Right forelimb (tissue), 1 donor: ENCODE measurements at regions not wholly inside any gene's neighbourhood (a gene's known extent, or its start where the extent isn't known, plus 50 kb on each side); places are given as distances from the start of the nearest gene placed in this dataset.

Experiments
- DNase-seq: peaks from one replicate; pipeline ENCODE4 v3.0.0-alpha.2; 2018

- DNase-seq = no peak
Observed at GRCh38 chr5:168165221-168165914, 126.1 kb upstream of the WWC1 start.

GRCh38 chr5:168165977-168166376 lies 125.5 kb upstream of the WWC1 start:
- DNase-seq = no peak

GRCh38 chr5:168167338-168167737 lies 124.1 kb upstream of the WWC1 start:
- DNase-seq = no peak

GRCh38 chr5:168168978-168169698 lies 122.3 kb upstream of the WWC1 start:
- DNase-seq = no peak

GRCh38 chr5:168169791-168170190 lies 121.7 kb upstream of the WWC1 start:
- DNase-seq = no peak

GRCh38 chr5:168171901-168172759 lies 119.3 kb upstream of the WWC1 start:
- DNase-seq = no peak

GRCh38 chr5:168172760-168173223 lies 118.7 kb upstream of the WWC1 start:
- DNase-seq = peak; percentile 58

GRCh38 chr5:168174376-168174775 lies 117.1 kb upstream of the WWC1 start:
- DNase-seq = no peak

- no peak for DNase-seq
Observed at GRCh38 chr5:168176251-168176650, 115.2 kb upstream of the WWC1 start.

- no peak for DNase-seq
Observed at GRCh38 chr5:168176941-168177340, 114.5 kb upstream of the WWC1 start.

GRCh38 chr5:168177831-168178450 lies 113.5 kb upstream of the WWC1 start:
- no peak for DNase-seq

- DNase-seq = no peak
Observed at GRCh38 chr5:168179192-168179593, 112.3 kb upstream of the WWC1 start.

GRCh38 chr5:168182269-168182668 lies 109.2 kb upstream of the WWC1 start:
- DNase-seq = no peak

GRCh38 chr5:168184103-168184502 lies 107.3 kb upstream of the WWC1 start:
- no peak for DNase-seq

- no peak for DNase-seq
Observed at GRCh38 chr5:168186289-168187074, 105.0 kb upstream of the WWC1 start.

GRCh38 chr5:168187614-168188013 lies 103.8 kb upstream of the WWC1 start:
- no peak for DNase-seq

- no peak for DNase-seq
Observed at GRCh38 chr5:168188182-168188581, 103.3 kb upstream of the WWC1 start.

- DNase-seq = no peak
Observed at GRCh38 chr5:168192120-168192519, 99.3 kb upstream of the WWC1 start.

- DNase-seq = no peak
Observed at GRCh38 chr5:168193493-168194250, 97.8 kb upstream of the WWC1 start.

GRCh38 chr5:168195110-168195509 lies 96.3 kb upstream of the WWC1 start:
- no peak for DNase-seq

- no peak for DNase-seq
Observed at GRCh38 chr5:168198359-168198758, 93.1 kb upstream of the WWC1 start.
